HCT116 (cell line): ENCODE measurements at regions not wholly inside any gene's neighbourhood (a gene's known extent, or its start where the extent isn't known, plus 50 kb on each side); places are given as distances from the start of the nearest gene placed in this dataset.

ENCODE experiments used
- ATAC-seq: fragments of 200-7000 bp; cut with Tn5 transposase; 2 replicates; pipeline ENCODE4 v1.9.1; 2020; ENCODE audit warnings: mild to moderate bottlenecking, moderate library complexity
- BruUV-seq: library from RNA; stranded (reverse); fragments of 400-500 nt; replicated peaks from 2 replicates; lab custom pipeline; 2021; lab: Mats Ljungman, UMichigan
- CTCF ChIA-PET: fragments of 300-600 bp; sonication (Branson Sonifier 250); formaldehyde crosslinking; loops from one replicate; lab custom pipeline; 2021; ENCODE audit warnings: antibody characterized with exemption; lab: Charles Lee
- POLR2A ChIA-PET: fragments of 300-600, 350-600 bp; sonication (Branson Sonifier 250); formaldehyde crosslinking; loops from one replicate; lab custom pipeline; 2021; ENCODE audit warnings: antibody characterized with exemption; lab: Charles Lee
- RAD21 ChIA-PET, 2 experiments: fragments of 300-600 bp; sonication (Branson Sonifier 250); formaldehyde crosslinking; loops; one replicate each; lab custom pipeline; 2023; ENCODE audit warnings: low total read pairs in 2 of 2; ENCODE audit not compliant: uncharacterized antibody in 2 of 2, unreplicated experiment in 2 of 2, low non-redundant PET in 1 of 2; lab: Charles Lee
- DNase-seq: peaks from one replicate; pipeline ENCODE4 v3.0.0-alpha.2; 2010; ENCODE audit warnings: low read depth, low spot score
- H2AFZ ChIP-seq: fragments of 200-600 bp; shearing (Covaris generic), sonication (generic); 2 replicates; pipeline ENCODE4 v1.6.1; 2017; ENCODE audit warnings: low read depth, mixed run types, mixed read lengths, antibody characterized with exemption, low read length; ENCODE audit not compliant: poor library complexity, severe bottlenecking
- H3K27ac ChIP-seq: 2 replicates; pipeline ENCODE4 v1.5.1; 2012; ENCODE audit warnings: low read depth, low read length
- H3K27me3 ChIP-seq: fragments of 200-600 bp; sonication (generic); 2 replicates; pipeline ENCODE4 v1.6.1; 2016; ENCODE audit warnings: mixed run types, low read length, mixed read lengths; ENCODE audit not compliant: insufficient read depth
- H3K36me3 ChIP-seq, 2 experiments: fragments of 200-500 bp in 1 of 2; fragments of 200-600 bp in 1 of 2; sonication (Bioruptor generic) in 1 of 2; sonication (generic) in 1 of 2; 2 replicates each; pipeline versions ENCODE4 v1.5.1 to v1.6.1; 2014 to 2016; ENCODE audit warnings: low read length in 2 of 2, inconsistent platforms in 1 of 2, mixed read lengths in 1 of 2, mixed run types in 1 of 2; ENCODE audit not compliant: insufficient read depth in 2 of 2, control insufficient read depth in 1 of 2
- H3K4me1 ChIP-seq, 2 experiments: fragments of 200-600 bp in 1 of 2; sonication (generic) in 1 of 2; 2 replicates each; pipeline versions ENCODE4 v1.5.1 to v1.6.1; 2012 to 2017; ENCODE audit warnings: low read length in 2 of 2, inconsistent platforms in 1 of 2, mild to moderate bottlenecking in 1 of 2, mixed read lengths in 1 of 2, mixed run types in 1 of 2, moderate library complexity in 1 of 2; ENCODE audit not compliant: insufficient read depth in 2 of 2, control insufficient read depth in 1 of 2
- H3K4me2 ChIP-seq: fragments of 200-600 bp; sonication (generic); 2 replicates; pipeline ENCODE4 v1.6.1; 2017; ENCODE audit warnings: mixed run types, low read length, mixed read lengths
- H3K4me3 ChIP-seq, 2 experiments: fragments of 200-600 bp in 1 of 2; sonication (generic) in 1 of 2; replicated peaks in 1 of 2; 2 replicates each; pipeline ENCODE4 v1.5.1; 2011 to 2016; ENCODE audit warnings: low read length in 2 of 2, control low read depth in 1 of 2, low read depth in 1 of 2, mild to moderate bottlenecking in 1 of 2, mixed read lengths in 1 of 2, mixed run types in 1 of 2
- H3K79me2 ChIP-seq: fragments of 200-600 bp; sonication (generic); 2 replicates; pipeline ENCODE4 v1.6.1; 2017; ENCODE audit warnings: mild to moderate bottlenecking, mixed run types, low read length, moderate library complexity, mixed read lengths; ENCODE audit not compliant: insufficient read depth
- H3K9ac ChIP-seq: fragments of 200-600 bp; sonication (generic); 2 replicates; pipeline ENCODE4 v1.6.1; 2016; ENCODE audit warnings: low read length, mixed read lengths
- H3K9me2 ChIP-seq: fragments of 200-600 bp; sonication (generic), shearing (Covaris generic); 2 replicates; pipeline ENCODE4 v1.6.1; 2017; ENCODE audit warnings: mixed run types, mild to moderate bottlenecking, moderate library complexity; ENCODE audit not compliant: insufficient read depth
- H3K9me3 ChIP-seq, 2 experiments: fragments of 200-500 bp in 1 of 2; fragments of 200-600 bp in 1 of 2; sonication (Bioruptor generic) in 1 of 2; sonication (generic) in 1 of 2; 2 replicates each; pipeline ENCODE4 v1.6.1; 2014 to 2017; ENCODE audit warnings: low read length in 2 of 2, mixed read lengths in 2 of 2, inconsistent platforms in 1 of 2, low read depth in 1 of 2, mild to moderate bottlenecking in 1 of 2, mixed run types in 1 of 2, moderate library complexity in 1 of 2; ENCODE audit not compliant: control insufficient read depth in 1 of 2, insufficient read depth in 1 of 2
- H4K20me1 ChIP-seq: fragments of 200-600 bp; sonication (generic), shearing (Covaris generic); 2 replicates; pipeline ENCODE4 v1.6.1; 2017; ENCODE audit warnings: mixed run types, mild to moderate bottlenecking, moderate library complexity; ENCODE audit not compliant: insufficient read depth
- ATF3 ChIP-seq: IDR thresholded peaks from 2 replicates; pipeline ENCODE4 v1.6.1; 2012
- CBX3 ChIP-seq: IDR thresholded peaks from 2 replicates; pipeline ENCODE4 v1.6.1; 2012; ENCODE audit warnings: low read depth
- CEBPB ChIP-seq: IDR thresholded peaks from 2 replicates; pipeline ENCODE4 v1.6.1; 2012; ENCODE audit warnings: low read depth
- CTCF ChIP-seq, 3 experiments: fragments of 200-600 bp in 1 of 3; sonication (generic) in 1 of 3; IDR thresholded peaks in 2 of 3; conservative IDR thresholded peaks in 1 of 3; 2 replicates each; pipeline ENCODE4 v1.5.1; 2012 to 2017; ENCODE audit warnings: low read depth in 2 of 3, low read length in 2 of 3, antibody characterized with exemption in 1 of 3, borderline replicate concordance in 1 of 3, control low read depth in 1 of 3, mild to moderate bottlenecking in 1 of 3, mixed read lengths in 1 of 3, mixed run types in 1 of 3, moderate library complexity in 1 of 3; ENCODE audit not compliant: insufficient read depth in 1 of 3
- ELF1 ChIP-seq: IDR thresholded peaks from 2 replicates; pipeline ENCODE4 v1.6.1; 2012; ENCODE audit warnings: low read depth, borderline replicate concordance
- EZH2 ChIP-seq: fragments of 200-600 bp; sonication (generic); IDR thresholded peaks from 2 replicates; pipeline ENCODE4 v1.6.1; 2017; ENCODE audit warnings: antibody characterized with exemption, mixed run types
- EZH2phosphoT487 ChIP-seq: fragments of 200-600 bp; IDR thresholded peaks from 2 replicates; pipeline ENCODE4 v1.6.1; 2018; ENCODE audit warnings: antibody characterized with exemption, borderline replicate concordance
- FOSL1 ChIP-seq: IDR thresholded peaks from 2 replicates; pipeline ENCODE4 v1.6.1; 2012; ENCODE audit warnings: low read depth
- JUND ChIP-seq: IDR thresholded peaks from 2 replicates; pipeline ENCODE4 v1.6.1; 2012
- MAX ChIP-seq: IDR thresholded peaks from 2 replicates; pipeline ENCODE4 v1.6.1; 2012
- POLR2A ChIP-seq: IDR thresholded peaks from 2 replicates; pipeline ENCODE4 v1.7.0; 2011; ENCODE audit warnings: borderline replicate concordance; ENCODE audit not compliant: insufficient read depth, insufficient read length; ENCODE audit errors: extremely low read depth
- RAD21 ChIP-seq: IDR thresholded peaks from 2 replicates; pipeline ENCODE4 v1.6.1; 2012; ENCODE audit warnings: low read depth, mild to moderate bottlenecking
- REST ChIP-seq: IDR thresholded peaks from 2 replicates; pipeline ENCODE4 v1.6.1; 2012; ENCODE audit warnings: low read depth
- SIN3A ChIP-seq: IDR thresholded peaks from 2 replicates; pipeline ENCODE4 v1.6.1; 2012; ENCODE audit warnings: low read depth
- SP1 ChIP-seq: IDR thresholded peaks from 2 replicates; pipeline ENCODE4 v1.6.1; 2012; ENCODE audit warnings: low read depth
- SRF ChIP-seq: IDR thresholded peaks from 2 replicates; pipeline ENCODE4 v1.6.1; 2012; ENCODE audit warnings: low read depth
- TCF7L2 ChIP-seq: IDR thresholded peaks from 2 replicates; pipeline ENCODE4 v1.7.0; 2011; ENCODE audit warnings: borderline replicate concordance, inconsistent platforms; ENCODE audit not compliant: insufficient read depth, insufficient read length; ENCODE audit errors: extremely low read depth
- YY1 ChIP-seq: IDR thresholded peaks from 2 replicates; pipeline ENCODE4 v1.6.1; 2011; ENCODE audit warnings: low read length, low read depth, moderate library complexity, mild to moderate bottlenecking; ENCODE audit not compliant: insufficient replicate concordance; ENCODE audit errors: extremely low read depth
- ZBTB33 ChIP-seq: IDR thresholded peaks from 2 replicates; pipeline ENCODE4 v1.6.1; 2011; ENCODE audit warnings: mild to moderate bottlenecking, low read length, moderate library complexity; ENCODE audit not compliant: insufficient replicate concordance; ENCODE audit errors: extremely low read depth
- ZNF274 ChIP-seq: fragments of 200-500 bp; sonication (Bioruptor generic); IDR thresholded peaks from 2 replicates; pipeline ENCODE4 v1.6.1; 2014; ENCODE audit warnings: mild to moderate bottlenecking, low read depth, low read length, inconsistent platforms
- intact Hi-C: fragments of 100-400 bp; cut with micrococcal nuclease; formaldehyde crosslinking; loops from 2 replicates; pipeline ENCODE4 v1.10.0; 2022

- Histone ChIP-seq H3K27me3 (no peaks in the 10 kb centered on the region), H3K4me1 (no peaks in the 10 kb centered on the region), H3K79me2 (no peaks in the 10 kb centered on the region), H4K20me1 (no peaks in the 10 kb centered on the region), H3K4me2 (no peak overlapping the region), H3K9me3 (no peaks in the 10 kb centered on the region), H3K4me3 (no peak overlapping the region), H3K9me2 (no peaks in the 10 kb centered on the region), H3K36me3 (no peaks in the 10 kb centered on the region), H2AFZ (no peak overlapping the region), H3K9ac (no peak overlapping the region), H3K27ac (no peak overlapping the region)
- ChIA-PET CTCF (no interaction called here), RAD21 (no interaction called here), POLR2A (no interaction called here)
- intact Hi-C loops = no loop called here
- TF ChIP-seq EZH2phosphoT487 (no peak), ATF3 (no peak), SRF (no peak), YY1 (no peak), CEBPB (no peak), ZNF274 (no peak), RAD21 (no peak), REST (no peak), ZBTB33 (no peak), EZH2 (no peak), CTCF (IDR thresholded peaks at IDR 0.05 in 2 of 3, conservative IDR thresholded peaks at IDR 0.05 in 1 of 3; ENCODE audit: borderline replicate concordance in 1 of 3, insufficient read depth in 1 of 3, low read depth in 2 of 3, low read length in 2 of 3) (no peak), SIN3A (no peak), SP1 (no peak), ELF1 (no peak), CBX3 (no peak), FOSL1 (no peak), JUND (no peak), TCF7L2 (no peak), MAX (no peak), POLR2A (no peak)
- ATAC-seq (no peak), DNase-seq (no peak)
- no TSS peak for BruUV-seq
Measured at GRCh38 chr1:99083338-99083737, 78.7 kb upstream of the PLPPR5 start.
